GM12873 (cell line): ENCODE measurements at regions not wholly inside any gene's neighbourhood (a gene's known extent, or its start where the extent isn't known, plus 50 kb on each side); places are given as distances from the start of the nearest gene placed in this dataset.

Source experiments
- CTCF ChIP-seq: IDR thresholded peaks from 2 replicates; pipeline ENCODE4 v1.5.1; 2012; ENCODE audit warnings: low read depth, mild to moderate bottlenecking, moderate library complexity, low read length, control low read depth; ENCODE audit not compliant: insufficient read depth; ENCODE audit errors: missing control alignments

- no peak for TF ChIP-seq CTCF
Observed at GRCh38 chr16:77077256-77077922, 113.6 kb upstream of the MON1B start.

GRCh38 chr16:77085981-77086380 lies 105.0 kb upstream of the MON1B start:
- TF ChIP-seq CTCF = no peak

GRCh38 chr16:77090062-77090461 lies 100.9 kb upstream of the MON1B start:
- no peak for TF ChIP-seq CTCF

- TF ChIP-seq CTCF = no peak
Observed at GRCh38 chr16:77093309-77093708, 97.7 kb upstream of the MON1B start.

- no peak for TF ChIP-seq CTCF
Observed at GRCh38 chr16:77093999-77094398, 97.0 kb upstream of the MON1B start.

- TF ChIP-seq CTCF = no peak
Observed at GRCh38 chr16:77111056-77111565, 79.9 kb upstream of the MON1B start.

GRCh38 chr16:77112746-77113145 lies 78.2 kb upstream of the MON1B start:
- TF ChIP-seq CTCF = no peak
